ENCODE measurements at regions not wholly inside any gene's neighbourhood (a gene's known extent, or its start where the extent isn't known, plus 50 kb on each side); places are given as distances from the start of the nearest gene placed in this dataset.

DNA sequence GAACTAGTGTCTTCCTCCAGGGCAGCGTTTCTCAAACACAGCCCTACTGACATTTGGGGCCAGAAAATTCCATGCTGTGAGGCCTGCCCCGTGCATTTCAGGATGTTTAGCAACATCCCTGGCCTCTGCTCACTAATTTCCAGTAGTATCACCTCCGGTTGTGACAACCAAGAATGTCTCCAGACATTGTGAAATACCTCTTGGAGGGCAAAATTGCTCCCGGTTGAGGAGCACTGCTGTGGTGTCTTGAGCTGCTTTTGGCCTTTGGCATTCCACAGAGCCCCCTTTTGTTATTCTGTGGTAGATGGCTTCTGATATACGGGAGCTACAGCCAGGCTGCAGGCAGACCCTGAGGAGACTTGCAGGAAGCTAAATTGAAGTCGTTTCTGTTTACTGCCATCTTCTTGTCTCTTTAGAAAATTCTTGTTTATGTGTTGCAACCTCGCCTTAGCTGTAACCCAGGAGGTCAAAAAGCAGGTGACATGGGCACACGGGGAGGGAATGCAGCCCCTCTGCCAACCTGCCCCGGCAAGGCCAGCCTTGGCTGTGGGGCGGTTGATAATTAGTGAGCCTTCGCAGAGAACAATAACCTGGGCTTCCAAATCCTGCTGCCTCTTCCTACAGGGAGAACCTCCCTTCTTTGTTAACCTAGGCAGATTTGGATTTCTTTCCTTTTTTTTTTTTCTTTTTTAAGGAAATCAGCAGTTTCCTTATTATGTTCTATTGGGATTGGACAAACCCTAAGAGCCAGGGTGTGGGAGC is 74.7 kb upstream of the AKT3 start:
- TF ChIP-seq SUZ12 (IDR thresholded peaks at IDR 0.05) (no peak), SP1 (IDR thresholded peaks at IDR 0.05) (no peak), FOXA1 (IDR thresholded peaks at IDR 0.05) (no peak), ELF4 (IDR thresholded peaks at IDR 0.05) (no peak), CTBP1 (IDR thresholded peaks at IDR 0.05; ENCODE audit: borderline replicate concordance) (no peak), TARDBP (IDR thresholded peaks at IDR 0.05) (no peak), ZNF384 (IDR thresholded peaks at IDR 0.05) (no peak)
- CTCF ChIA-PET, result interaction anchor here (0.6 to 0.7 kb wide), 3 partner anchors 137 to 493 kb away, joined by 3 to 5 read pairs (median 4); no protein-coding TSS in a partner anchor

DNA sequence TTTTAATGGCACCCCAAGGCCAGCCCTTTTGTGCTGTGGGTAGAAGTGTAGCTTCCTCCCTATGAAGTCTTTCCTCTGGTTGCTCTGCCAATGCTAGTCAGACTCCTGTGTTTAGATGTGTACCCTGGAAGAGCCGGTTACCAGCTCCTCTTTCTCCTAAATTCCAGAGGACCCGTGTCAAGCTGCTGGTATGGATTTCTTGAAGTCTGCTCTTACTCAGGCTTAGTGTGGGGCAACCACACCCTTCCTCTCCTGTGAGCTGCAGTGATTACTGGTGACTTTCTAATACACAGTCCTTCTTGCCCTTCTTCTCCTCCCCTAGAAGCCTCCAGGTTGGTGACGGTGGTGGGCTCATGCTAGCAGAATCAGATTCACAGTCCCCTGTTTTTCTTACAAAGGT is 74.1 kb upstream of the AKT3 start:
- CTCF ChIA-PET, result no interaction called here
- POLR2A ChIA-PET, result no interaction called here
- DNase-seq (ENCODE audit: extremely low spot score), result no peak
- TF ChIP-seq NFRKB (IDR thresholded peaks at IDR 0.05), result no peak
- TF ChIP-seq SP1 (IDR thresholded peaks at IDR 0.05), result no peak
- no peak for TF ChIP-seq ZNF384 (IDR thresholded peaks at IDR 0.05)
- TF ChIP-seq, protein P1, sequence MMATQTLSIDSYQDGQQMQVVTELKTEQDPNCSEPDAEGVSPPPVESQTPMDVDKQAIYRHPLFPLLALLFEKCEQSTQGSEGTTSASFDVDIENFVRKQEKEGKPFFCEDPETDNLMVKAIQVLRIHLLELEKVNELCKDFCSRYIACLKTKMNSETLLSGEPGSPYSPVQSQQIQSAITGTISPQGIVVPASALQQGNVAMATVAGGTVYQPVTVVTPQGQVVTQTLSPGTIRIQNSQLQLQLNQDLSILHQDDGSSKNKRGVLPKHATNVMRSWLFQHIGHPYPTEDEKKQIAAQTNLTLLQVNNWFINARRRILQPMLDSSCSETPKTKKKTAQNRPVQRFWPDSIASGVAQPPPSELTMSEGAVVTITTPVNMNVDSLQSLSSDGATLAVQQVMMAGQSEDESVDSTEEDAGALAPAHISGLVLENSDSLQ (IDR thresholded peaks at IDR 0.05), result no peak
- no peak for TF ChIP-seq FOXA1 (IDR thresholded peaks at IDR 0.05)
- no peak for TF ChIP-seq L3MBTL2 (conservative IDR thresholded peaks at IDR 0.05)
- no peak for TF ChIP-seq SUZ12 (IDR thresholded peaks at IDR 0.05)
- TF ChIP-seq BHLHE40 (IDR thresholded peaks at IDR 0.05; ENCODE audit: borderline replicate concordance), result no peak
- TF ChIP-seq ARNT (IDR thresholded peaks at IDR 0.05), result no peak
- TF ChIP-seq ELF4 (IDR thresholded peaks at IDR 0.05), result no peak
- TF ChIP-seq CTBP1 (IDR thresholded peaks at IDR 0.05; ENCODE audit: borderline replicate concordance), result no peak
- TF ChIP-seq LEF1 (IDR thresholded peaks at IDR 0.05; ENCODE audit: borderline replicate concordance), result no peak
- TF ChIP-seq FOXK2 (IDR thresholded peaks at IDR 0.05), result no peak
- no peak for TF ChIP-seq TARDBP (IDR thresholded peaks at IDR 0.05)
- TF ChIP-seq FOXM1 (IDR thresholded peaks at IDR 0.05; ENCODE audit: borderline replicate concordance), result no peak

More for the DNA sequence above, 74.7 kb upstream of the AKT3 start:
- POLR2A ChIA-PET, result no interaction called here
- no peak for DNase-seq (ENCODE audit: extremely low spot score)

DNA sequence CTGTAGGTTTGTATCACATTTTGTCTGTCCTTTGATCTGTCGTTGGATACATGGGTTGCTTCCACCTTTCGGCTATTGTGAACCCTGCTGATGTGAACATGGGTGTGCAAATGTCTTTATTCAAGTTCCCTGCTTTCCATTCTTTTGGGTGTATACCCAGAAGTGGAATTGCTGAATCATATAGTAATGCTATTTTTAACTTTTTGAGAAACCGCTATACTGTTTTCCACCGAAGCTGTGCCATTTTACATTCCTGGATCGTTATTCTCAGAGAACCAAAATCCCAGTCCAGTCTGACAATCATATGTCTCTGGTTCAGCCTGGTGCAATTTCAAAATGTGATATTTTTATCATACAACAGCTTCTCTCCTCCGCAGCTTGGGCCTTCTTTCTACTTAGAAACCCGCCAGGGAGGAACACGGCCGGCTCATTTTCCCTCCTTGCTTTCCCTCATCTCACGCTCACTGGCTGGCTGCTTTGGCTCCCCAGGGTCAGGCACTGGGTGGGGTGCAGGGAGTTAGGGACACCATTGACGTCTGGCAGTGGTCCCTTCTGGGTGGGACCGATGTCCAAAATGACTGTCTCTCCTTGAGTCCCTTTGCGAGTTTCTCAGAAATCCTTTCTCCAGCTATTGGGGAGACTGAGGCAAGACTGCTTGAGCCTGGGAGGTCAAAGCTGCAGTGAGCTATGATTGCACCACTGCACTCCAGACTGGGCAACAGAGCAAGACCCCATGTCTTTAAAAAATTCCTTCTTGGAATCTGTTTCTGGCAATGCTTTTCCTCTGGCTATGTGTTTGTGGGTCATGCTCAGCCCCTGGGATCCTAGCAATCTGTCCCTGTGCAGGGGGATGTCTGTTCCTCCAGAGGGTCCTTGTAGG is 73.5 kb upstream of the AKT3 start:
- ChIA-PET POLR2A (no interaction called here), CTCF (no interaction called here)
- TF ChIP-seq, protein P1 (IDR thresholded peaks at IDR 0.05), result no peak
- TF ChIP-seq SP1 (IDR thresholded peaks at IDR 0.05), result no peak
- TF ChIP-seq FOXA1 (IDR thresholded peaks at IDR 0.05), result no peak
- no peak for TF ChIP-seq L3MBTL2 (conservative IDR thresholded peaks at IDR 0.05)
- no peak for TF ChIP-seq TARDBP (IDR thresholded peaks at IDR 0.05)
- no peak for TF ChIP-seq NFRKB (IDR thresholded peaks at IDR 0.05)
- TF ChIP-seq HDGF (IDR thresholded peaks at IDR 0.05; ENCODE audit: borderline replicate concordance), result no peak
- no peak for TF ChIP-seq LEF1 (IDR thresholded peaks at IDR 0.05; ENCODE audit: borderline replicate concordance)
- TF ChIP-seq SUZ12 (IDR thresholded peaks at IDR 0.05), result no peak
- no peak for TF ChIP-seq CTBP1 (IDR thresholded peaks at IDR 0.05; ENCODE audit: borderline replicate concordance)
- TF ChIP-seq FOXM1 (IDR thresholded peaks at IDR 0.05; ENCODE audit: borderline replicate concordance), result no peak
- TF ChIP-seq ARNT (IDR thresholded peaks at IDR 0.05), result no peak
- DNase-seq (ENCODE audit: extremely low spot score), result no peak

DNA sequence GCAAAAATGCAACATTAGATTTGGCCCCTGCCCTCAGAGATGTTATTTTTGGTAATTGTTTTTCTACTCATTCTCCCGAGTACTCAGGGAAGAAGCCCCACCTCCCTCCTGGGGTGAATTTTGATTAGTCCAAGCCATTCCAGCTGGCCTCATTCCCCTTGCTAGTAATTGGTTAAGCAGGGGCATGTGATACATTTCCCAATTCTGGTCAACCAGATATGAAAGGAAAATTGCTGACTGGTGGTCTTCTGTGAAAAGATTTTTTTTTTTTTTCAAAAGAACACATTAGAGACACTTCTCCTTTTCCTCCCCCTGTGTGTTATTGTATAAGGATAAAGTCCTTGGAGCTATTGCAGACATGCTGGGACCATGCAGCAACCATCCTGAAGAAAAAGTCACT is 71.1 kb upstream of the AKT3 start:
- ChIA-PET CTCF (no interaction called here), POLR2A (no interaction called here)
- TF ChIP-seq FOXK2 (IDR thresholded peaks at IDR 0.05), result no peak
- TF ChIP-seq ARNT (IDR thresholded peaks at IDR 0.05), result no peak
- no peak for TF ChIP-seq LEF1 (IDR thresholded peaks at IDR 0.05; ENCODE audit: borderline replicate concordance)
- TF ChIP-seq CTBP1 (IDR thresholded peaks at IDR 0.05; ENCODE audit: borderline replicate concordance), result no peak
- TF ChIP-seq L3MBTL2 (conservative IDR thresholded peaks at IDR 0.05), result no peak
- TF ChIP-seq ZNF384 (IDR thresholded peaks at IDR 0.05), result no peak
- TF ChIP-seq TARDBP (IDR thresholded peaks at IDR 0.05), result no peak
- TF ChIP-seq SUZ12 (IDR thresholded peaks at IDR 0.05), result no peak
- no peak for TF ChIP-seq HDGF (IDR thresholded peaks at IDR 0.05; ENCODE audit: borderline replicate concordance)
- TF ChIP-seq, protein P1 (IDR thresholded peaks at IDR 0.05), result no peak
- TF ChIP-seq FOXM1 (IDR thresholded peaks at IDR 0.05; ENCODE audit: borderline replicate concordance), result no peak
- TF ChIP-seq BHLHE40 (IDR thresholded peaks at IDR 0.05; ENCODE audit: borderline replicate concordance), result no peak
- TF ChIP-seq FOXA1 (IDR thresholded peaks at IDR 0.05), result no peak
- TF ChIP-seq NFRKB (IDR thresholded peaks at IDR 0.05), result no peak
- no peak for TF ChIP-seq ELF4 (IDR thresholded peaks at IDR 0.05)
- no peak for TF ChIP-seq SP1 (IDR thresholded peaks at IDR 0.05)
- DNase-seq (ENCODE audit: extremely low spot score), result no peak

DNA sequence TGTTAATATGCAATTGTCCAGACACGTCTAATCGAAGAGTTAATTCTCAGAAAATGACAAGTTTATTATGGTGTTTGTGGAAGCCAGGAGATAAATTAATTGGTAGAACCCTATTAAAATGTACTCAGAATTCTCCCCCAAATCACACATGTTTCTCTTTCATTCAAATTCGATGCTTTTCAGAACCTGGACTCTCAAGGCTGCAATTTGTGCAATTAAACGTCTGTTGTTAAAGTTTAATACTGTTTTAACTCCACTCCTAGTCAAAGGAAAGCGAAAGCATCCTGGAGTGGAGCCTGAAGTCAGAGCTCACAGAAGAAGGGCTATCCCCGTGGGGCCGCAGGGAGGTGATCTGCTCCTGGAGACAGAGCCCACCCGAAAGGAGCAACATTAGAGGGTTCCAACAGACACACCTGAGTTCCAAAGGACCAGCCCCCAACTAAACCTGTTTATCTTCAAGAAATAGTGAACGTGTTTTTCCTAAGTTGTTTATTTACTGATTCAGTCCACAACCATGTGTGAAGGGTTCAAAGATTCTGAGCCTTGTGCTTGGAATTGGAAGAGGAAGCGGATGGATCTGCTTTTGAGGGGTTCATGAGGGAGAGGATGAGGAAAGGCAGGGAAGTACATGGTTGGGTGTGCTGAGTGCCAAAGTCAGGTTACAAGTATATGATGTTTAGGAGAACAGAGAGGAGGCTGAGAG is 68.0 kb upstream of the AKT3 start:
- CTCF ChIA-PET, result interaction anchor here (1.1 kb wide), 2 partner anchors 9 to 11 kb away, joined by 3 read pairs; no protein-coding TSS in a partner anchor
- POLR2A ChIA-PET, result interaction anchor here (0.8 to 1.8 kb wide), 5 partner anchors 9 to 543 kb away, joined by 3 to 6 read pairs (median 5); partner anchors contain the start of gene CATSPERE
- no peak for DNase-seq (ENCODE audit: extremely low spot score)
- TF ChIP-seq, protein P1 (IDR thresholded peaks at IDR 0.05), result no peak
- TF ChIP-seq CTBP1 (IDR thresholded peaks at IDR 0.05; ENCODE audit: borderline replicate concordance), result no peak
- TF ChIP-seq FOXK2 (IDR thresholded peaks at IDR 0.05), result no peak
- TF ChIP-seq ZNF384 (IDR thresholded peaks at IDR 0.05), result no peak

All from HEK293T (cell line).